ENCODE measurements at regions not wholly inside any gene's neighbourhood (a gene's known extent, or its start where the extent isn't known, plus 50 kb on each side); places are given as distances from the start of the nearest gene placed in this dataset.

DNA sequence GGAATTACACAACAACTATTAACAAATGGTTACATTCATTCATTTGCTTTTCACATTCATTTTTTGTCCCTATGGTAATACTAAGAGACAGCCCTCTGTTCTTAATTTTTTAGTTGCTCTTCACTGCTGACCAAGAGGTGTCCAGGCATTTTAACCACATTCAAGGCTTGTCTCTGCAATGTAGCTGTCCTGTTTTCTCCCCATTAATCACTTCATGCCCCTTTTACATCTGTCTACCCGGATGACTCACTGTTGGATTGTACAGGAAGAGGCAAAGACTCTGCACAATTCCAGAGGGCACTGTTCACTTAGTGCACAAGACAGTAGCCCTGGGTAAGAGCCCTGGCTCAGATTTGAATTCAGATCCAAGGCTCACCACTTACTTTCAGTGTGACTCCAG lies 168.5 kb downstream of the NOC3L start:
- Histone ChIP-seq H3K27ac (ENCODE audit: low read depth, low read length) (no peak overlapping the region), H3K23ac (ENCODE audit: insufficient read length) (no peak overlapping the region), H2AK5ac (ENCODE audit: low read depth, low read length) (no peak overlapping the region), H3K18ac (ENCODE audit: extremely low read depth, low read length) (no peak overlapping the region), H2BK20ac (ENCODE audit: low read length) (no peak overlapping the region), H4K91ac (replicated peaks; ENCODE audit: insufficient read length, low read length) (no peak overlapping the region), H3K56ac (replicated peaks; ENCODE audit: insufficient read length, low read depth, low read length) (no peak overlapping the region), H2BK5ac (ENCODE audit: low read depth, low read length) (no peak overlapping the region), H3K9me3 (ENCODE audit: insufficient read depth in 2 of 2, low read depth in 1 of 2, low read length in 1 of 2) (no peaks in the 10 kb centered on the region), H3K4ac (replicated peaks; ENCODE audit: insufficient read length, low read depth, low read length) (no peak overlapping the region), H4K5ac (ENCODE audit: insufficient read length, low read depth, low read length) (no peak overlapping the region), H3K27me3 (replicated peaks in 1 of 4; ENCODE audit: control insufficient read depth in 3 of 4, extremely low read depth in 1 of 4, insufficient read depth in 3 of 4, low read length in 3 of 4) (no peaks in the 10 kb centered on the region), H2BK120ac (replicated peaks; ENCODE audit: low read depth, low read length) (no peak overlapping the region), H3K4me3 (ENCODE audit: extremely low read depth in 1 of 4, insufficient read depth in 2 of 4, low read depth in 3 of 4, low read length in 4 of 4) (no peak overlapping the region), H3K79me1 (ENCODE audit: low read depth, low read length) (no peaks in the 10 kb centered on the region), H3K23me2 (ENCODE audit: low read depth, low read length) (no peaks in the 10 kb centered on the region), H4K8ac (ENCODE audit: extremely low read depth, insufficient read depth, low read length) (no peak overlapping the region), H3K4me1 (replicated peaks in 1 of 4; ENCODE audit: control insufficient read depth in 3 of 4, insufficient read depth in 4 of 4, low read length in 3 of 4) (no peaks in the 10 kb centered on the region), H2AFZ (ENCODE audit: low read length) (no peak overlapping the region), H3K36me3 (ENCODE audit: control insufficient read depth in 2 of 4, insufficient read depth in 4 of 4, low read length in 3 of 4) (no peaks in the 10 kb centered on the region), H4K20me1 (replicated peaks in 1 of 2; ENCODE audit: control insufficient read depth in 1 of 2, insufficient read depth in 2 of 2, low read length in 2 of 2) (no peaks in the 10 kb centered on the region), H2BK12ac (ENCODE audit: low read depth, low read length) (no peak overlapping the region), H3K14ac (ENCODE audit: insufficient read length) (no peak overlapping the region), H3K79me2 (ENCODE audit: control insufficient read depth in 1 of 2, insufficient read depth in 2 of 2, low read length in 2 of 2) (no peaks in the 10 kb centered on the region), H2BK15ac (ENCODE audit: low read length) (no peak overlapping the region), H3K9ac (replicated peaks in 1 of 4; ENCODE audit: extremely low read depth in 1 of 4, low read depth in 3 of 4, low read length in 3 of 4) (no peak overlapping the region), H3K4me2 (ENCODE audit: insufficient read depth in 1 of 2, low read depth in 2 of 2, low read length in 2 of 2) (no peak overlapping the region)
- WGBS, 2 experiments (ENCODE audit: extremely low coverage in 1 of 2, insufficient coverage in 1 of 2, insufficient read length in 1 of 2, insufficient replicate concordance in 2 of 2, low coverage in 1 of 2, low lambda C conversion rate in 2 of 2, missing lambda C conversion rate in 1 of 2): 89% methylated on average over 1 of the region's 1 CpG; no CpG with 5 or more reads in 1 of the 2 experiments
- no peak for FAIRE-seq
- POLR2A ChIA-PET (ENCODE audit: partially characterized antibody): no interaction called here
- CTCF ChIA-PET (ENCODE audit: partially characterized antibody): no interaction called here
- TF ChIP-seq RBBP5 (IDR thresholded peaks at IDR 0.05; ENCODE audit: borderline replicate concordance, low read depth, low read length) (no peak), TBP (IDR thresholded peaks at IDR 0.05; ENCODE audit: low read depth, low read length) (no peak), BACH1 (IDR thresholded peaks at IDR 0.05; ENCODE audit: low read length) (no peak), PHF8 (conservative IDR thresholded peaks at IDR 0.05; ENCODE audit: low read depth, low read length) (no peak), ZNF274 (IDR thresholded peaks at IDR 0.05; ENCODE audit: borderline replicate concordance, extremely low read depth, low read length) (no peak), RAD21 (IDR thresholded peaks at IDR 0.05 in 1 of 2, conservative IDR thresholded peaks at IDR 0.05 in 1 of 2; ENCODE audit: low read depth in 2 of 2, low read length in 2 of 2) (no peak), POLR2A (IDR thresholded peaks at IDR 0.05; ENCODE audit: control extremely low read depth in 1 of 2, low read depth in 2 of 2, low read length in 2 of 2) (no peak)
- no peak for DNase-seq (ENCODE audit: low read depth in 1 of 2, low spot score in 2 of 2)

Data from H1 (cell line).